ENCODE measurements at regions not wholly inside any gene's neighbourhood (a gene's known extent, or its start where the extent isn't known, plus 50 kb on each side); places are given as distances from the start of the nearest gene placed in this dataset.
A peak's percentile ranks its signal among the peaks of the same experiment; 100 is the strongest.

DNA sequence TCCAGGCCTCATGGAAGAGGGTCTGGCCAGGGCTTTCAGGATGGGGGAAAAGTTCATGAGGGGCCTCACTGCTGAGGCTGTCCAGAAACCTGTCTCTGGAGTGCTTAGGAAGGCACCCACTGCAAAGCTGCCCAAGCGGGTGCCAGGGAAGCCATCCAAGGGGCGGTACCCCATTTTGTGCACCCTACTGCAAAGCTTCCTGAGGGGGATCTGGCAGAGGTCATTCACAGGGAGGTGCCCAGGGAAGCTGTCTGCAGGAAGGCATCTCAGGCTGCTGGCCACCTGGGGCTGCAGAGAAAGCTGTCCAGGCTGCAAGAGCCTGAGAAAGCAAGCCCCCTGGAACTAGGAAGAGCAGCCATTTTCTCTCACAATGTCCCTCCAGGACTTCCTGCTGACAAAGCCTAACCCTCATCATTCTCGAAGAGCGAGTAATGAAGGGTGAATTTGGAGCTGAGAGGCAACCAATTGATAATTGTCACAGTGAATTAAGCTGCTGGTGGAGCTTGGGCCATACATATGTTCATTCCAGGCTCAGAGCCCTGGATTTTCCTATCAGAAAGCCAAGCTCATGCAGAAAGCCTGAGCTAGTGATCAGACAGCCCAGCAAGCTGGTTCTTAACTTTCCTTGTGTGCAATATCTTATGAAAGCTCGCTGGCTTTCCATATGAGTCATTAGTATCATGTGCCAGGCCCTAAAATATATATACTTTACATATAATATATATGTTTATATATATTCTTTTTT is 62.2 kb upstream of the SLC22A16 start:
- DNase-seq (ENCODE audit: low read depth) = peak; percentile 19
- TF ChIP-seq, protein P1, sequence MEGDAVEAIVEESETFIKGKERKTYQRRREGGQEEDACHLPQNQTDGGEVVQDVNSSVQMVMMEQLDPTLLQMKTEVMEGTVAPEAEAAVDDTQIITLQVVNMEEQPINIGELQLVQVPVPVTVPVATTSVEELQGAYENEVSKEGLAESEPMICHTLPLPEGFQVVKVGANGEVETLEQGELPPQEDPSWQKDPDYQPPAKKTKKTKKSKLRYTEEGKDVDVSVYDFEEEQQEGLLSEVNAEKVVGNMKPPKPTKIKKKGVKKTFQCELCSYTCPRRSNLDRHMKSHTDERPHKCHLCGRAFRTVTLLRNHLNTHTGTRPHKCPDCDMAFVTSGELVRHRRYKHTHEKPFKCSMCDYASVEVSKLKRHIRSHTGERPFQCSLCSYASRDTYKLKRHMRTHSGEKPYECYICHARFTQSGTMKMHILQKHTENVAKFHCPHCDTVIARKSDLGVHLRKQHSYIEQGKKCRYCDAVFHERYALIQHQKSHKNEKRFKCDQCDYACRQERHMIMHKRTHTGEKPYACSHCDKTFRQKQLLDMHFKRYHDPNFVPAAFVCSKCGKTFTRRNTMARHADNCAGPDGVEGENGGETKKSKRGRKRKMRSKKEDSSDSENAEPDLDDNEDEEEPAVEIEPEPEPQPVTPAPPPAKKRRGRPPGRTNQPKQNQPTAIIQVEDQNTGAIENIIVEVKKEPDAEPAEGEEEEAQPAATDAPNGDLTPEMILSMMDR (conservative IDR thresholded peaks at IDR 0.05; ENCODE audit: control insufficient read depth, insufficient read depth, low read depth, low read length) = no peak
- H3K4me3 ChIP-seq (ENCODE audit: control insufficient read depth, low read depth, low read length) = no peak overlapping the region

DNA sequence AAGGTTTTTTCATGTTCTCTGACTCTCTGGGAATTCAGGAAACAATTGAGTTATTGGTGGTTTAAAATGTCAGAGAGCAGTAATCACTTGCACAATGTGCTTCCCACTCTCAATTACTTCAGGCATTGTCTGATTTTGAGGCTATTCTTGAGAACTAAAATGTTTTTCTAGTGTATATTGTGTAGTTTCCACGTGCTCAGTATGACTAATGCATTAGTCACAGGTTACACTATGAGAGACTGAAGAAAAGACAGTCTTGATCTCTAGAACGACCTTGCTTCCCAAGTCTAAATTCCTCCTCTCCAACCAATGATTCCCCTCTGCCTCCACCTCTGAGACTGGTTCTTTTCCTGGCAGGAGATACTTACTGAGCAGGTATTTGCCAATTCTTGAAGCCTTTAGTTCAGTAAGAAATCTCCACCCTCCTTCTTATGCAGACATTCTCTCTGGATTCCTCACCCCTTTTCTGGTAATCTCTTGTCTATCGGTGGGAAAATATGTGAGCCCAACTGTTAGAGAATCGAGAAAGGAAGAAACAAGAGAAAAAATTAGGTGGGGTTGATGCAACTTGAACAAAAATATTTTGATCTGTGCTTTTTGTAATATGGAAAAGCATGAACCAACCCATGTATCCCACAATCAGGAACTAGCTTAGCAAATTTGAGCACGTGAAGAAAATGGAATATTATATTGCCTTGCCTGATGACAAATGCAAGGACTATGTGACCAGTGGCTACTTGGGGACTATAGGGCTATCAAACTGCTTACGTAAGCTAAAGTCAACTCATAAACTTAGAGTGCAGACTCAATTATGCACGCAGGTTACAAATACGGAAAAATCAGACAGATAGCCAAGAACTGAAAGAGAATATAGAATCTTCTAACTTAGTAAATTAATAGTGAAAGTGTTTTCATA is 61.1 kb upstream of the SLC22A16 start:
- H3K4me3 ChIP-seq (ENCODE audit: control insufficient read depth, low read depth, low read length) = no peak overlapping the region
- TF ChIP-seq, protein P1 (conservative IDR thresholded peaks at IDR 0.05; ENCODE audit: control insufficient read depth, insufficient read depth, low read depth, low read length) = no peak
- peak; percentile 98 for DNase-seq (ENCODE audit: low read depth)

DNA sequence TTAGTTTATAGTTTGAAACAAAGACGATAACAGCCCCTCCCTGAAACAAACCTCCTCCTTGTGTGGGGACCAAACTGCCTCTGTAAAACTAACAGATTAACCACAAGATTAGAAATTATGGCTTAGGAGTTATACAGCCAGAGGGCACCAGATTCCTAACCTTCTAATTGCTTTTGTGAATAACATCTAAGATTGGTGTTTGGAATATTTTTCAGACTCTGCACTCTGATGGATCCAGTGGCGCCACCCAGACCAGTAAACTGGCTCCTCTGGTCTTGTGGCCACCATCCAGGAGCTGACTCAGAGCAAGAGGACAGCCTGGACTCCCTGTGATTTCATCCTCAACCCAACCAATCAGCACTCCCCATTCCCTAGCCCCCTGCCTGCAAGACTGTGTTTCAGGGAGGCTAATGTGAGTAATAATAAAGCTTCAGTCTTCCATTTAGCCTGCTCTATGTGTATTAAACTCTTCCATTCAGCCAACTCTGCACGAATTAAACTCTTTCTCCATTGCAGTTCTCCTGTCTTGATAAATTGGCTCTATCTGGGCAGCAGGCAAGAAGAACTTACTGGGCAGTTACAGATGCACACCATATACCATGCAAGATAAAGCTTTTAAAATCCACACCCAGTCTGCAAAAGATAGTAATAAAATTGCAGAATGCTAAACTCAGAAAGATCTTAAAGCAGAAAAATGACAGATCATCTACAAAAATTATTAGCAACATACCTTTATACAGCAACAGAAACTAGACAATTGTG is 58.5 kb upstream of the SLC22A16 start:
- peak; percentile 96 for DNase-seq (ENCODE audit: low read depth)
- TF ChIP-seq, protein P1 (conservative IDR thresholded peaks at IDR 0.05; ENCODE audit: control insufficient read depth, insufficient read depth, low read depth, low read length) = peak; percentile 19
- no peak overlapping the region for H3K4me3 ChIP-seq (ENCODE audit: control insufficient read depth, low read depth, low read length)

DNA sequence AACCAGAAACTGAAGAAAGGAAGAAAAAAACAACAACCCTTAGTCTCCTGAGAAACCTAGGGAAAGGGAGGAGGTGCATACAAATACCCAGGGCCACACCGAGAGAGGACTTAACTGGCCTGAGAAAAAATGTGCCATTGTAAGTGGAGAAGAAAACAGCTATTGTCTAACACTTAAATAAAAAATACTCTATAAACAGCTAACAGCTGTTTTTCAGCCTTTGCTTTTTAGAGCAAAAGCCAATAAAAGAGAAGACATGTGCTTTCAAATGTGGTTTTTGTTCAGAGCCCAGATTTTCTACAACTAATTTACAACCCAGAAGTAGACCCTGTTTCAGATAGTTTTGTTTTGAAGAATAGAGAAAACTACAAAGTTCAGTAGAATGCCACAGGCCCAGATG is 56.0 kb upstream of the SLC22A16 start:
- no peak for DNase-seq (ENCODE audit: low read depth)
- TF ChIP-seq, protein P1 (conservative IDR thresholded peaks at IDR 0.05; ENCODE audit: control insufficient read depth, insufficient read depth, low read depth, low read length) = no peak

DNA sequence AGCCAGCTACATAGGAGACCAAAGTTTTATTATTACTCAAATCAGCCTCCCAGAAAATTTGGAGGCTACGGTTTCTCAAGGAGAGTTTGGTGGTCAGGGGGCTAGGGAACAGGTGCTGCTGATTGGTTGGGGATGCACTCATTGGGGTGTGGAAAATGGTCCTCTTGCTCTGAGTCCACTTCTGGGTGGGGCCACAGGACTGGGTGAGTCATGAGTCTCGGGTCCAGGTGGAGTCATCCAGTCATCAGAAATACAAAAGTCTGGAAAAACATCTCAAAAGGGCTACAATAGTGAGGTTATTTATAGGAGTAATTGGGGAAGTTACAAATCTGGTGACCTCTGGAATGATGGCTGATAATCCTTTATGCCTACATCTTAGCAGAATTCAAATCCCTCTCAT is 54.3 kb upstream of the SLC22A16 start:
- DNase-seq (ENCODE audit: low read depth) = peak; percentile 74
- no peak overlapping the region for H3K4me3 ChIP-seq (ENCODE audit: control insufficient read depth, low read depth, low read length)

More for the DNA sequence above, 56.0 kb upstream of the SLC22A16 start:
- no peak overlapping the region for H3K4me3 ChIP-seq (ENCODE audit: control insufficient read depth, low read depth, low read length)

DNA sequence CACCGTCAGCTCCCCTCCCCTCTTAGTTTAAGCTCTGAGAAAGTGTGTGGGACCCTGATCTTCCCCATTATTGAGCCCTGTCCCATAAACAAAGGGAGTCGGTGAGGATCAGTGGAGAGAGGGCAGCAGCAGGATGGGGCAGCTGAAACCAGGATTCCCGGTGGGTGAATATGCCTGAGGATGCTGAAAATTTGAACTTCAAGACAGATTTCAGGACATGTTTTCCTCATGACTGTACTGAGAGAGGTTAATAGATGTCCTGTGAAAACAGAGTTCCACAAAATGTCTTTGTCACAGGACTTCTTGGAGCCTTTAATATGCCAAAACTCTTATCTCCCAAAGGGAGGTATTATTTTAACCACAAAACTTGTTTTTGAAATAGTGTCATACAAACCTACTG is 53.5 kb upstream of the SLC22A16 start:
- no peak overlapping the region for H3K4me3 ChIP-seq (ENCODE audit: control insufficient read depth, low read depth, low read length)
- DNase-seq (ENCODE audit: low read depth) = peak; percentile 60
- TF ChIP-seq, protein P1 (conservative IDR thresholded peaks at IDR 0.05; ENCODE audit: control insufficient read depth, insufficient read depth, low read depth, low read length) = no peak

More for the DNA sequence above, 54.3 kb upstream of the SLC22A16 start:
- TF ChIP-seq, protein P1 (conservative IDR thresholded peaks at IDR 0.05; ENCODE audit: control insufficient read depth, insufficient read depth, low read depth, low read length) = no peak

Data from fibroblast of mammary gland (primary cell).